ENCODE measurements at regions not wholly inside any gene's neighbourhood (a gene's known extent, or its start where the extent isn't known, plus 50 kb on each side); places are given as distances from the start of the nearest gene placed in this dataset.

GRCh38 chr1:60228041-60228491, 154.5 kb upstream of the C1orf87 start:
- H2BK5ac ChIP-seq (ENCODE audit: low read depth, low read length): no peak overlapping the region
- H4K5ac ChIP-seq (ENCODE audit: insufficient read length, low read depth, low read length): no peak overlapping the region
- H3K79me2 ChIP-seq (ENCODE audit: control insufficient read depth in 1 of 2, insufficient read depth in 2 of 2, low read length in 2 of 2): no peaks in the 10 kb centered on the region
- no peak overlapping the region for H3K27ac ChIP-seq (ENCODE audit: low read depth, low read length)
- H3K4me3 ChIP-seq (ENCODE audit: extremely low read depth in 1 of 4, insufficient read depth in 2 of 4, low read depth in 3 of 4, low read length in 4 of 4): no peak overlapping the region
- H3K4ac ChIP-seq (replicated peaks; ENCODE audit: insufficient read length, low read depth, low read length): no peak overlapping the region
- H3K18ac ChIP-seq (ENCODE audit: extremely low read depth, low read length): no peak overlapping the region
- no peak overlapping the region for H2BK12ac ChIP-seq (ENCODE audit: low read depth, low read length)
- POLR2A ChIA-PET (ENCODE audit: partially characterized antibody): no interaction called here
- H3K4me2 ChIP-seq (ENCODE audit: insufficient read depth in 1 of 2, low read depth in 2 of 2, low read length in 2 of 2): no peak overlapping the region
- CTCF ChIA-PET (ENCODE audit: partially characterized antibody): interaction anchor here (0.9 kb wide), 1 partner anchor 25 kb away, joined by 4 read pairs; no protein-coding TSS in a partner anchor
- no peak overlapping the region for H3K14ac ChIP-seq (ENCODE audit: insufficient read length)
- H2AK5ac ChIP-seq (ENCODE audit: low read depth, low read length): no peak overlapping the region
- FAIRE-seq (no peak), DNase-seq (ENCODE audit: low read depth in 1 of 2, low spot score in 2 of 2) (no peak)
- no peak overlapping the region for H2AFZ ChIP-seq (ENCODE audit: low read length)
- no peak overlapping the region for H2BK20ac ChIP-seq (ENCODE audit: low read length)
- no peaks in the 10 kb centered on the region for H4K20me1 ChIP-seq (replicated peaks in 1 of 2; ENCODE audit: control insufficient read depth in 1 of 2, insufficient read depth in 2 of 2, low read length in 2 of 2)
- H4K91ac ChIP-seq (replicated peaks; ENCODE audit: insufficient read length, low read length): no peak overlapping the region
- H3K27me3 ChIP-seq (replicated peaks in 1 of 4; ENCODE audit: control insufficient read depth in 3 of 4, extremely low read depth in 1 of 4, insufficient read depth in 3 of 4, low read length in 3 of 4): no peaks in the 10 kb centered on the region
- no peak overlapping the region for H4K8ac ChIP-seq (ENCODE audit: extremely low read depth, insufficient read depth, low read length)
- H3K23me2 ChIP-seq (ENCODE audit: low read depth, low read length): no peaks in the 10 kb centered on the region
- no peaks in the 10 kb centered on the region for H3K36me3 ChIP-seq (ENCODE audit: control insufficient read depth in 2 of 4, insufficient read depth in 4 of 4, low read length in 3 of 4)
- no peak overlapping the region for H3K9ac ChIP-seq (replicated peaks in 1 of 4; ENCODE audit: extremely low read depth in 1 of 4, low read depth in 3 of 4, low read length in 3 of 4)
- 88% methylated on average over 1 of the region's 1 CpG; no CpG with 5 or more reads in 1 of the 2 experiments for WGBS, 2 experiments (ENCODE audit: extremely low coverage in 1 of 2, insufficient coverage in 1 of 2, insufficient read length in 1 of 2, insufficient replicate concordance in 2 of 2, low coverage in 1 of 2, low lambda C conversion rate in 2 of 2, missing lambda C conversion rate in 1 of 2)
- H3K79me1 ChIP-seq (ENCODE audit: low read depth, low read length): no peaks in the 10 kb centered on the region
- H2BK120ac ChIP-seq (replicated peaks; ENCODE audit: low read depth, low read length): no peak overlapping the region
- H3K4me1 ChIP-seq (replicated peaks in 1 of 4; ENCODE audit: control insufficient read depth in 3 of 4, insufficient read depth in 4 of 4, low read length in 3 of 4): no peaks in the 10 kb centered on the region
- no peak overlapping the region for H2BK15ac ChIP-seq (ENCODE audit: low read length)
- no peak overlapping the region for H3K56ac ChIP-seq (replicated peaks; ENCODE audit: insufficient read length, low read depth, low read length)
- no peaks in the 10 kb centered on the region for H3K9me3 ChIP-seq (ENCODE audit: insufficient read depth in 2 of 2, low read depth in 1 of 2, low read length in 1 of 2)
- H3K23ac ChIP-seq (ENCODE audit: insufficient read length): no peak overlapping the region
- TF ChIP-seq SIN3A (conservative IDR thresholded peaks at IDR 0.05 in 1 of 2, IDR thresholded peaks at IDR 0.05 in 1 of 2; ENCODE audit: low read depth in 1 of 2, low read length in 2 of 2) (no peak), JUND (IDR thresholded peaks at IDR 0.05; ENCODE audit: low read length) (no peak), SP2 (IDR thresholded peaks at IDR 0.05; ENCODE audit: low read length) (no peak), USF2 (IDR thresholded peaks at IDR 0.05; ENCODE audit: low read length) (no peak), TEAD4 (IDR thresholded peaks at IDR 0.05; ENCODE audit: low read depth, low read length) (no peak), TBP (IDR thresholded peaks at IDR 0.05; ENCODE audit: low read depth, low read length) (no peak), GTF2F1 (IDR thresholded peaks at IDR 0.05; ENCODE audit: borderline replicate concordance, low read depth, low read length) (no peak), E2F6 (IDR thresholded peaks at IDR 0.05) (no peak), CEBPB (IDR thresholded peaks at IDR 0.05; ENCODE audit: low read depth, low read length) (no peak), POU5F1 (IDR thresholded peaks at IDR 0.05; ENCODE audit: low read depth, low read length) (no peak), ZNF274 (IDR thresholded peaks at IDR 0.05; ENCODE audit: borderline replicate concordance, extremely low read depth, low read length) (no peak), SP1 (IDR thresholded peaks at IDR 0.05; ENCODE audit: low read depth, low read length) (no peak), ASH2L (IDR thresholded peaks at IDR 0.05; ENCODE audit: low read length) (no peak), YY1 (IDR thresholded peaks at IDR 0.05; ENCODE audit: low read depth, low read length) (no peak)
